Aorta (tissue), 5 donors: ENCODE measurements at regions not wholly inside any gene's neighbourhood (a gene's known extent, or its start where the extent isn't known, plus 50 kb on each side); places are given as distances from the start of the nearest gene placed in this dataset.

ENCODE experiments used
- ATAC-seq: fragments of 200-7000 bp; cut with Tn5 transposase; one replicate; pipeline ENCODE4 v1.9.1; 2022; ENCODE audit warnings: moderate library complexity; ENCODE audit not compliant: low FRiP score
- DNase-seq, 2 donors: peaks; one replicate each; pipeline ENCODE4 v3.0.0-alpha.2; 2020
- H3K27ac ChIP-seq, 2 donors: one replicate each; pipeline ENCODE4 v1.5.1; 2013; ENCODE audit warnings: low read length in 2 of 2, mild to moderate bottlenecking in 2 of 2, moderate library complexity in 2 of 2, control low read depth in 1 of 2, inconsistent platforms in 1 of 2, low read depth in 1 of 2
- H3K27me3 ChIP-seq, 2 donors: one replicate each; pipeline ENCODE4 v1.6.1; 2013; ENCODE audit warnings: control low read depth in 1 of 2, low read length in 1 of 2, mild to moderate bottlenecking in 1 of 2, moderate library complexity in 1 of 2; ENCODE audit not compliant: insufficient read depth in 2 of 2, control insufficient read depth in 1 of 2
- H3K36me3 ChIP-seq, 2 donors: one replicate each; pipeline ENCODE4 v1.6.1; 2013; ENCODE audit warnings: control low read depth in 1 of 2, low read length in 1 of 2, mild to moderate bottlenecking in 1 of 2; ENCODE audit not compliant: insufficient read depth in 2 of 2, control insufficient read depth in 1 of 2
- H3K4me1 ChIP-seq, 2 donors: one replicate each; pipeline ENCODE4 v1.6.1; 2013; ENCODE audit warnings: low read length in 2 of 2, control low read depth in 1 of 2, mild to moderate bottlenecking in 1 of 2, moderate library complexity in 1 of 2; ENCODE audit not compliant: insufficient read depth in 2 of 2, control insufficient read depth in 1 of 2
- H3K4me3 ChIP-seq, 2 donors: one replicate each; pipeline ENCODE4 v1.5.1; 2013; ENCODE audit warnings: low read length in 2 of 2, control low read depth in 1 of 2, mild to moderate bottlenecking in 1 of 2
- H3K9me3 ChIP-seq: one replicate; pipeline ENCODE4 v1.6.1; 2013; ENCODE audit warnings: mild to moderate bottlenecking, low read length; ENCODE audit not compliant: control insufficient read depth
- WGBS, 2 donors: extraction: QIAGEN DNeasy Blood & Tissue Kit; methylation state at CpG; one replicate each; pipeline ENCODE4 v1.1.7; 2013; 5-methylcytosine and 5-hydroxymethylcytosine counted together
- intact Hi-C, 2 donors: fragments of 100-400 bp; cut with DNase I; formaldehyde crosslinking; loops; one replicate each; pipeline versions ENCODE4 v1.14.2 to v1.15.0; 2022
- donor health status: healthy with polysubstance abuse.
- donor health status: Bipolar disorder and iron deficiency.
- donor health status: DM: no; HTN: no; CAD: no.
- donor health status: DM: no; HTN: no; CAD: no.
- donor health status: DM: yes; HTN: yes; CAD: no.

- no peaks in the 10 kb centered on the region for H3K4me1 ChIP-seq
- intact Hi-C loops = loop anchor here (2.0 to 10.0 kb wide), 4 partner anchors 266 to 792 kb away; no protein-coding TSS in a partner anchor
- no peak overlapping the region for H3K27ac ChIP-seq
- 78 to 89% methylated on average over 1 of the region's 1 CpG for WGBS, 2 donors
- no peaks in the 10 kb centered on the region for H3K9me3 ChIP-seq
- DNase-seq (no peak), ATAC-seq (no peak)
- no peak overlapping the region for H3K4me3 ChIP-seq
- no peaks in the 10 kb centered on the region for H3K27me3 ChIP-seq
- H3K36me3 ChIP-seq = no peaks in the 10 kb centered on the region
Observed at GRCh38 chr15:47988564-47988963, 132.2 kb upstream of the SLC24A5 start.

GRCh38 chr15:47990821-47991220, 130.0 kb upstream of the SLC24A5 start:
- ATAC-seq (no peak), DNase-seq (no peak)
- Histone ChIP-seq H3K27ac (no peak overlapping the region), H3K27me3 (no peaks in the 10 kb centered on the region), H3K4me3 (no peak overlapping the region), H3K9me3 (no peaks in the 10 kb centered on the region), H3K4me1 (no peaks in the 10 kb centered on the region), H3K36me3 (no peaks in the 10 kb centered on the region)
- WGBS, 2 donors = 99 to 100% methylated on average over 2 of the region's 2 CpGs
- intact Hi-C loops = loop anchor here in 1 of 2 donors (10.0 kb wide), 1 partner anchor 516 kb away; no protein-coding TSS in a partner anchor

GRCh38 chr15:47991357-47991756, 129.4 kb upstream of the SLC24A5 start:
- intact Hi-C loops = loop anchor here in 1 of 2 donors (10.0 kb wide), 1 partner anchor 517 kb away; no protein-coding TSS in a partner anchor
- no peaks in the 10 kb centered on the region for H3K27me3 ChIP-seq
- H3K27ac ChIP-seq = no peak overlapping the region
- H3K4me1 ChIP-seq = no peaks in the 10 kb centered on the region
- H3K36me3 ChIP-seq = no peaks in the 10 kb centered on the region
- H3K9me3 ChIP-seq = no peaks in the 10 kb centered on the region
- DNase-seq (peak in 1 of 2 donors; percentile 51), ATAC-seq (peak; percentile 37)
- no peak overlapping the region for H3K4me3 ChIP-seq
- WGBS, 2 donors = 12 to 17% methylated on average over 4 of the region's 4 CpGs

- Histone ChIP-seq H3K27me3 (no peaks in the 10 kb centered on the region), H3K4me1 (no peaks in the 10 kb centered on the region), H3K9me3 (no peaks in the 10 kb centered on the region), H3K4me3 (no peak overlapping the region), H3K27ac (no peak overlapping the region), H3K36me3 (no peaks in the 10 kb centered on the region)
- 97% methylated on average over 5 of the region's 5 CpGs for WGBS, 2 donors
- DNase-seq (no peak), ATAC-seq (no peak)
- intact Hi-C loops = loop anchor here in 1 of 2 donors (10.0 kb wide), 1 partner anchor 518 kb away; no protein-coding TSS in a partner anchor
Observed at GRCh38 chr15:47993051-47993450, 127.7 kb upstream of the SLC24A5 start.

GRCh38 chr15:47997195-47998080, 123.4 kb upstream of the SLC24A5 start:
- Histone ChIP-seq H3K9me3 (no peaks in the 10 kb centered on the region), H3K4me1 (no peaks in the 10 kb centered on the region), H3K27me3 (no peaks in the 10 kb centered on the region), H3K36me3 (no peaks in the 10 kb centered on the region), H3K4me3 (no peak overlapping the region), H3K27ac (no peak overlapping the region)
- intact Hi-C loops = loop anchor here in 1 of 2 donors (10.0 kb wide), 1 partner anchor 523 kb away; no protein-coding TSS in a partner anchor
- no peak for ATAC-seq
- no peak for DNase-seq
- WGBS, 2 donors = 84 to 90% methylated on average over 7 of the region's 7 CpGs

GRCh38 chr15:47998619-47999019, 122.2 kb upstream of the SLC24A5 start:
- H3K4me1 ChIP-seq = no peaks in the 10 kb centered on the region
- H3K9me3 ChIP-seq = no peaks in the 10 kb centered on the region
- no peak overlapping the region for H3K4me3 ChIP-seq
- intact Hi-C loops = loop anchor here in 1 of 2 donors (10.0 kb wide), 1 partner anchor 524 kb away; no protein-coding TSS in a partner anchor
- H3K27me3 ChIP-seq = no peaks in the 10 kb centered on the region
- DNase-seq (no peak), ATAC-seq (no peak)
- WGBS, 2 donors = 96 to 98% methylated on average over 2 of the region's 2 CpGs
- H3K27ac ChIP-seq = no peak overlapping the region
- no peaks in the 10 kb centered on the region for H3K36me3 ChIP-seq

GRCh38 chr15:48001393-48002039, 119.3 kb upstream of the SLC24A5 start:
- 95% methylated on average over 3 of the region's 3 CpGs for WGBS, 2 donors
- Histone ChIP-seq H3K4me3 (no peak overlapping the region), H3K27me3 (no peaks in the 10 kb centered on the region), H3K27ac (no peak overlapping the region), H3K4me1 (no peaks in the 10 kb centered on the region), H3K9me3 (no peaks in the 10 kb centered on the region), H3K36me3 (no peaks in the 10 kb centered on the region)
- DNase-seq (no peak), ATAC-seq (no peak)
- intact Hi-C loops = loop anchor here in 1 of 2 donors (5.0 kb wide), 1 partner anchor 276 kb away; no protein-coding TSS in a partner anchor

GRCh38 chr15:48002767-48003166, 118.0 kb upstream of the SLC24A5 start:
- WGBS, 2 donors = 74 to 94% methylated on average over 1 of the region's 1 CpG
- Histone ChIP-seq H3K4me3 (no peak overlapping the region), H3K27me3 (no peaks in the 10 kb centered on the region), H3K36me3 (no peaks in the 10 kb centered on the region), H3K9me3 (no peaks in the 10 kb centered on the region), H3K4me1 (no peaks in the 10 kb centered on the region), H3K27ac (no peak overlapping the region)
- intact Hi-C loops = loop anchor here in 1 of 2 donors (5.0 kb wide), 1 partner anchor 275 kb away; no protein-coding TSS in a partner anchor
- ATAC-seq = no peak
- no peak for DNase-seq
